ENCODE measurements at regions not wholly inside any gene's neighbourhood (a gene's known extent, or its start where the extent isn't known, plus 50 kb on each side); places are given as distances from the start of the nearest gene placed in this dataset.

DNA sequence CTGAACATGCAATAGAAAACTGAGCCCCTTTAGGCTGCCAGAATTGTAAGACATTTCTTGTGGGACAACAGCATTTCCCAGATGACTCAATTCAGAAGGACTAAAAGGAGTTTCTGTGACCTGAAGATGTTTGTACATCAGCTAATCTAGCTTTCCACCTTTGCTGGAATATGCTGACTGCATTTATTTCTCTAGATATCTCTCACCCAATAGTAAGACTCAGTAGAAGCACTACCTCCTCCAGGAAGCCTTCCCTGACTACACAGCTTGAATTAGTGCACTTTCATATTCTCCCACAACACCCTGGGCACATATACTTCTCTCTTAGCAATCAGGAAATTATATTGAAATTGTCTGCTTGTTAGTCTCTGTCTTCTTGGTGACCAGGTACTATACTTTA lies 98.1 kb upstream of the BLID start:
- no peaks in the 10 kb centered on the region for H3K9me3 ChIP-seq (ENCODE audit: control insufficient read depth, insufficient read depth, low read length)
- no peaks in the 10 kb centered on the region for H3K27me3 ChIP-seq (ENCODE audit: control insufficient read depth, insufficient read depth, low read length)
- H3K56ac ChIP-seq (ENCODE audit: extremely low read depth, insufficient read depth, low read length): peak overlapping the region; percentile 48; the same call in 1 of the 2 replicates
- ATAC-seq (ENCODE audit: low read depth): no peak
- TF ChIP-seq MAFK (IDR thresholded peaks at IDR 0.05; ENCODE audit: low read depth, low read length) (peak; percentile 61), NFE2L2 (IDR thresholded peaks at IDR 0.05; ENCODE audit: low read depth, low read length) (no peak)
- ChIA-PET CTCF (interaction anchor here (0.8 to 3.4 kb wide), 2 partner anchors 13 to 291 kb away, joined by 3 to 17 read pairs; no protein-coding TSS in a partner anchor), POLR2A (ENCODE audit: unreplicated experiment) (interaction anchor here (0.6 to 1.2 kb wide), 3 partner anchors 10 to 568 kb away, joined by 3 to 4 read pairs (median 4); no protein-coding TSS in a partner anchor)
- H2AK9ac ChIP-seq (replicated peaks; ENCODE audit: low read depth, low read length, poor library complexity): no peak overlapping the region
- peak overlapping the region; percentile 88; the same call in 2 of the 3 replicates for H2BK15ac ChIP-seq (ENCODE audit: low read depth, low read length)
- DNase-seq: no peak
- peak overlapping the region; percentile 94 for H4K91ac ChIP-seq (ENCODE audit: insufficient read depth, low read depth, low read length)
- H3K4me3 ChIP-seq (ENCODE audit: insufficient read depth, low read depth, low read length): no peak overlapping the region
- H3K36me3 ChIP-seq (ENCODE audit: control insufficient read depth, insufficient read depth, low read length): 0 out of 2 replicates have a peak, but pooled peaks cover 3% of the 10 kb centered on the region
- intact Hi-C loops (cut with micrococcal nuclease) (loop anchor here (2.0 kb wide), 4 partner anchors 79 to 283 kb away; no protein-coding TSS in a partner anchor), dilution Hi-C loops (cut with HindIII; ENCODE audit: low sequenced_read_pairs, unreplicated experiment) (no loop called here), in situ Hi-C loops (cut with MboI; ENCODE audit: low sequenced_read_pairs) (loop anchor here (25.0 kb wide), 1 partner anchor 902 kb away; no protein-coding TSS in a partner anchor)
- H4K20me1 ChIP-seq (ENCODE audit: insufficient read depth, low read length): no peaks in the 10 kb centered on the region
- H3K4me2 ChIP-seq (ENCODE audit: low read depth, low read length): no peak overlapping the region
- H2AK5ac ChIP-seq (ENCODE audit: low read depth, low read length): peak overlapping the region; percentile 87; the same call in 1 of the 2 replicates
- no TSS peak for BruUV-seq (replicated peaks)
- peak overlapping the region; percentile 70 to 89; a peak in 3 of 4 replicates for H4K8ac ChIP-seq (ENCODE audit: low read depth in 2 of 2, low read length in 2 of 2)
- peak overlapping the region; percentile 95 for H2BK120ac ChIP-seq (ENCODE audit: low read depth, low read length)
- H3K14ac ChIP-seq (replicated peaks; ENCODE audit: low read depth, low read length): peak overlapping the region; percentile 93
- peak overlapping the region; percentile 61; the same call in 1 of the 2 replicates for H3K27ac ChIP-seq (ENCODE audit: insufficient read depth, low read length)
- peak overlapping the region; percentile 92 for H4K5ac ChIP-seq (ENCODE audit: low read depth, low read length)
- H2BK5ac ChIP-seq (ENCODE audit: low read depth, low read length, poor library complexity, severe bottlenecking): peak overlapping the region; percentile 95
- peak overlapping the region; percentile 98 for H3K18ac ChIP-seq (ENCODE audit: low read depth, low read length)
- peaks cover 29% of the 10 kb centered on the region for H3K4me1 ChIP-seq (ENCODE audit: control insufficient read depth, insufficient read depth, low read length)
- H2AFZ ChIP-seq (replicated peaks; ENCODE audit: low read length, poor library complexity): no peak overlapping the region
- peaks cover 11% of the 10 kb centered on the region for H3K9me1 ChIP-seq (ENCODE audit: insufficient read depth, low read length)
- H3K9ac ChIP-seq (ENCODE audit: low read depth, low read length): peak overlapping the region; percentile 80; the same call in 1 of the 2 replicates
- H2BK20ac ChIP-seq (ENCODE audit: low read depth, low read length): peak overlapping the region; percentile 94
- H3K23ac ChIP-seq (ENCODE audit: low read depth, low read length): peak overlapping the region; percentile 89
- H3K79me1 ChIP-seq (ENCODE audit: low read depth in 1 of 2, low read length in 2 of 2): peaks cover 19 to 40% of the 10 kb centered on the region in 2 experiments
- peak overlapping the region; percentile 90 for H3K4ac ChIP-seq (ENCODE audit: low read depth, low read length)
